Breast epithelium (tissue), 3 donors: ENCODE measurements at regions not wholly inside any gene's neighbourhood (a gene's known extent, or its start where the extent isn't known, plus 50 kb on each side); places are given as distances from the start of the nearest gene placed in this dataset.

ENCODE experiments used
- POLR2A ChIP-seq: fragments of 450-650 bp; IDR thresholded peaks from one replicate; pipeline ENCODE4 v1.6.1; 2016; ENCODE audit warnings: antibody characterized with exemption, mild to moderate bottlenecking, moderate library complexity
- POLR2AphosphoS5 ChIP-seq, 3 donors: sonication (generic); formaldehyde crosslinking; IDR thresholded peaks; one replicate each; pipeline ENCODE4 v1.6.1; 2017; ENCODE audit warnings: antibody characterized with exemption in 3 of 3
- TF ChIP-seq, protein P1 (sequence below), 3 donors: fragments of 450-650 bp; IDR thresholded peaks; one replicate each; pipeline ENCODE4 v1.5.1; 2016 to 2017; ENCODE audit warnings: antibody characterized with exemption in 3 of 3, mild to moderate bottlenecking in 3 of 3, moderate library complexity in 3 of 3

DNA sequence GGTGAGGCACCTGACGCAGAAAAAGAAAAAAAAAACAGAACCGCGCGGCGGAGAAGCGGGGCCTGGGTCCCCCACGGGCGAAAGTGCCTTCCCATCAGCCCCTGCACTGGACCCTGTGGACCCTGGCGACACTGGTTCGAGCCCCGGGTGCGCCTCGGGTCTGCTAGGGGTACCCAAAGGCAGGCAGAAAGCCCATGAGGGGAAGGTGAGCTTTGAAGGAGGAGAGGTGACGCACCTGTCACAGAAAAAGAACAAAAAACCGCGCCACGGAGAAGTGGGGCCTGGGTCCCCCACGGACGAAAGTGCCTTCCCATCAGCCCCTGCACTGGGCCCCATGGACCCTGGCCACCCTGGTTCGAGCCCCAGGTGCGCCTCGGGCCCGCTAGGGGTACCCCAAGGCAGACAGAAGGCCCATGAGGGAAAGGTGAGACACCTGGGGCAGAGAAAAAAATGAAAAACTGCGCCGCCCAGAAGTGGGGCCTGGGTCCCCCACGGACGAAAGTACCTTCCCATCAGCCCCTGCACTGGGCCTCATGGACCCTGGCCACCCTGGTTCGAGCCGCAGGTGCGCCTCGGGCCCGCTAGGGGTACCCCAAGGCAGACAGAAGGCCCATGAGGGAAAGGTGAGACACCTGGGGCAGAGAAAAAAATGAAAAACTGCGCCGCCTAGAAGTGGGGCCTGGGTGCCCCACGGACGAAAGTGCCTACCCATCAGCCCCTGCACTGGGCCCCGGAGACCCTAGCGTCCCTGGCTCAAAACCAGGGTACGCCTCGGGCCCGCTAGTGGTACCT lies 227.4 kb downstream of the CCDC74A start:
- TF ChIP-seq, protein P1, sequence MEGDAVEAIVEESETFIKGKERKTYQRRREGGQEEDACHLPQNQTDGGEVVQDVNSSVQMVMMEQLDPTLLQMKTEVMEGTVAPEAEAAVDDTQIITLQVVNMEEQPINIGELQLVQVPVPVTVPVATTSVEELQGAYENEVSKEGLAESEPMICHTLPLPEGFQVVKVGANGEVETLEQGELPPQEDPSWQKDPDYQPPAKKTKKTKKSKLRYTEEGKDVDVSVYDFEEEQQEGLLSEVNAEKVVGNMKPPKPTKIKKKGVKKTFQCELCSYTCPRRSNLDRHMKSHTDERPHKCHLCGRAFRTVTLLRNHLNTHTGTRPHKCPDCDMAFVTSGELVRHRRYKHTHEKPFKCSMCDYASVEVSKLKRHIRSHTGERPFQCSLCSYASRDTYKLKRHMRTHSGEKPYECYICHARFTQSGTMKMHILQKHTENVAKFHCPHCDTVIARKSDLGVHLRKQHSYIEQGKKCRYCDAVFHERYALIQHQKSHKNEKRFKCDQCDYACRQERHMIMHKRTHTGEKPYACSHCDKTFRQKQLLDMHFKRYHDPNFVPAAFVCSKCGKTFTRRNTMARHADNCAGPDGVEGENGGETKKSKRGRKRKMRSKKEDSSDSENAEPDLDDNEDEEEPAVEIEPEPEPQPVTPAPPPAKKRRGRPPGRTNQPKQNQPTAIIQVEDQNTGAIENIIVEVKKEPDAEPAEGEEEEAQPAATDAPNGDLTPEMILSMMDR (IDR thresholded peaks at IDR 0.05): no peak
- TF ChIP-seq POLR2A (no peak), POLR2AphosphoS5 (IDR thresholded peaks at IDR 0.05) (no peak)
